ENCODE measurements at regions not wholly inside any gene's neighbourhood (a gene's known extent, or its start where the extent isn't known, plus 50 kb on each side); places are given as distances from the start of the nearest gene placed in this dataset.

GRCh38 chr11:38680166-38680565, 2082.1 kb upstream of the RAG2 start:
- intact Hi-C loops (cut with DNase I, micrococcal nuclease), result no loop called here
- no peak for ATAC-seq

GRCh38 chr11:38672445-38672844, 2074.4 kb upstream of the RAG2 start:
- ATAC-seq (no peak), DNase-seq (no peak)
- H3K4me1 ChIP-seq (ENCODE audit: low read depth), result no peaks in the 10 kb centered on the region
- intact Hi-C loops (cut with DNase I, micrococcal nuclease), result no loop called here
- no peak for TF ChIP-seq CTCF (IDR thresholded peaks at IDR 0.05)
- H3K36me3 ChIP-seq (ENCODE audit: low read depth), result no peaks in the 10 kb centered on the region
- H3K4me3 ChIP-seq, result no peak overlapping the region
- H3K9me3 ChIP-seq, result peaks cover 15% of the 10 kb centered on the region

More at GRCh38 chr11:38680166-38680565, 2082.1 kb upstream of the RAG2 start:
- Histone ChIP-seq H3K36me3 (ENCODE audit: low read depth) (no peaks in the 10 kb centered on the region), H3K4me3 (no peak overlapping the region), H3K9me3 (peaks cover 8% of the 10 kb centered on the region), H3K4me1 (ENCODE audit: low read depth) (no peaks in the 10 kb centered on the region)
- TF ChIP-seq CTCF (IDR thresholded peaks at IDR 0.05), result no peak
- no peak for DNase-seq

GRCh38 chr11:38667359-38667758, 2069.3 kb upstream of the RAG2 start:
- Histone ChIP-seq H3K36me3 (ENCODE audit: low read depth) (no peaks in the 10 kb centered on the region), H3K4me3 (no peak overlapping the region), H3K9me3 (peaks cover 10% of the 10 kb centered on the region), H3K4me1 (ENCODE audit: low read depth) (no peaks in the 10 kb centered on the region)
- ATAC-seq (no peak), DNase-seq (no peak)
- intact Hi-C loops (cut with DNase I, micrococcal nuclease), result no loop called here
- TF ChIP-seq CTCF (IDR thresholded peaks at IDR 0.05), result no peak

GRCh38 chr11:38648604-38649003, 2050.6 kb upstream of the RAG2 start:
- Histone ChIP-seq H3K36me3 (ENCODE audit: low read depth) (no peaks in the 10 kb centered on the region), H3K4me3 (no peak overlapping the region), H3K4me1 (ENCODE audit: low read depth) (no peaks in the 10 kb centered on the region), H3K9me3 (peaks cover 6% of the 10 kb centered on the region)
- DNase-seq, result no peak
- intact Hi-C loops (cut with DNase I, micrococcal nuclease), result no loop called here
- TF ChIP-seq CTCF (IDR thresholded peaks at IDR 0.05), result no peak
- ATAC-seq, result no peak

- DNase-seq, result no peak
- TF ChIP-seq CTCF (IDR thresholded peaks at IDR 0.05), result no peak
Measured at GRCh38 chr11:38646382-38646781, 2048.3 kb upstream of the RAG2 start.

GRCh38 chr11:38640854-38641253, 2042.8 kb upstream of the RAG2 start:
- no peaks in the 10 kb centered on the region for H3K36me3 ChIP-seq (ENCODE audit: low read depth)
- peaks cover 25% of the 10 kb centered on the region for H3K9me3 ChIP-seq
- ATAC-seq (no peak), DNase-seq (no peak)
- no peaks in the 10 kb centered on the region for H3K4me1 ChIP-seq (ENCODE audit: low read depth)
- H3K4me3 ChIP-seq, result no peak overlapping the region
- intact Hi-C loops (cut with DNase I, micrococcal nuclease), result no loop called here
- no peak for TF ChIP-seq CTCF (IDR thresholded peaks at IDR 0.05)

More at GRCh38 chr11:38646382-38646781, 2048.3 kb upstream of the RAG2 start:
- H3K9me3 ChIP-seq, result peaks cover 21% of the 10 kb centered on the region
- ATAC-seq, result no peak
- H3K4me3 ChIP-seq, result no peak overlapping the region
- intact Hi-C loops (cut with DNase I, micrococcal nuclease), result no loop called here
- no peaks in the 10 kb centered on the region for H3K4me1 ChIP-seq (ENCODE audit: low read depth)
- H3K36me3 ChIP-seq (ENCODE audit: low read depth), result no peaks in the 10 kb centered on the region

All from mucosa of descending colon (tissue), 3 donors.